ENCODE measurements at regions not wholly inside any gene's neighbourhood (a gene's known extent, or its start where the extent isn't known, plus 50 kb on each side); places are given as distances from the start of the nearest gene placed in this dataset.

DNA sequence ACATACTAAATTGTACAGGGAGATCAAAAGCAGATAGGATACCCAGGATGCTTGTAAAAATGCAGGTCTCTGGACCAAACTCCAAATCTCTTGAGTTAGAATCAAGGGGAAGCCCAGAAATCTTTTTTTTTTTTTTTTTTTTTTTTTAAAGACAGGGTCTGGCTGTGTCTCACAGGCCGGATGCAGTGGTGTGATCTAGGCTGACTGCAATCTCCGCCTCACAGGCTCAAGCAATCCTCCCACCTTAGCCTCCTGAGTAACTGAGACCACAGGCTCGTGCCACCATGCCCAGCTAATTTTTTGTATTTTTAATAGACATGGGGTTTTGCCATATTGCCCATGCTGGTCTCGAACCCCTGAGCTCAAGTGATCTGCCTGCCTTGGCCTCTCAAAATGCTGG is 373.5 kb downstream of the SHQ1 start:
- DNase-seq (no peak), ATAC-seq (ENCODE audit: insufficient read depth, low FRiP score) (no peak)
- Histone ChIP-seq H3K4me1 (ENCODE audit: control insufficient read depth in 5 of 5, insufficient read depth in 5 of 5, low read length in 5 of 5) (no peaks in the 10 kb centered on the region), H3K36me3 (ENCODE audit: control insufficient read depth in 4 of 4, insufficient read depth in 4 of 4, low read length in 4 of 4) (no peaks in the 10 kb centered on the region), H3K27me3 (ENCODE audit: control insufficient read depth in 3 of 3, insufficient read depth in 3 of 3, low read length in 2 of 3) (no peaks in the 10 kb centered on the region), H3K4me3 (no peak overlapping the region), H3K9me3 (ENCODE audit: control insufficient read depth in 4 of 4, insufficient read depth in 3 of 4, low read length in 3 of 4) (peaks cover 0 to 2% (median 0%) of the 10 kb centered on the region in 4 donors), H3K9ac (ENCODE audit: insufficient read depth in 1 of 2, low read length in 2 of 2) (no peak overlapping the region), H3K27ac (ENCODE audit: low read depth in 1 of 2, low read length in 1 of 2) (no peak overlapping the region)
- 59 to 85% methylated on average over 4 of the region's 4 CpGs for WGBS, 2 donors
- TF ChIP-seq, protein P1, sequence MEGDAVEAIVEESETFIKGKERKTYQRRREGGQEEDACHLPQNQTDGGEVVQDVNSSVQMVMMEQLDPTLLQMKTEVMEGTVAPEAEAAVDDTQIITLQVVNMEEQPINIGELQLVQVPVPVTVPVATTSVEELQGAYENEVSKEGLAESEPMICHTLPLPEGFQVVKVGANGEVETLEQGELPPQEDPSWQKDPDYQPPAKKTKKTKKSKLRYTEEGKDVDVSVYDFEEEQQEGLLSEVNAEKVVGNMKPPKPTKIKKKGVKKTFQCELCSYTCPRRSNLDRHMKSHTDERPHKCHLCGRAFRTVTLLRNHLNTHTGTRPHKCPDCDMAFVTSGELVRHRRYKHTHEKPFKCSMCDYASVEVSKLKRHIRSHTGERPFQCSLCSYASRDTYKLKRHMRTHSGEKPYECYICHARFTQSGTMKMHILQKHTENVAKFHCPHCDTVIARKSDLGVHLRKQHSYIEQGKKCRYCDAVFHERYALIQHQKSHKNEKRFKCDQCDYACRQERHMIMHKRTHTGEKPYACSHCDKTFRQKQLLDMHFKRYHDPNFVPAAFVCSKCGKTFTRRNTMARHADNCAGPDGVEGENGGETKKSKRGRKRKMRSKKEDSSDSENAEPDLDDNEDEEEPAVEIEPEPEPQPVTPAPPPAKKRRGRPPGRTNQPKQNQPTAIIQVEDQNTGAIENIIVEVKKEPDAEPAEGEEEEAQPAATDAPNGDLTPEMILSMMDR (IDR thresholded peaks at IDR 0.05; ENCODE audit: control extremely low read depth, extremely low read depth), result no peak

DNA sequence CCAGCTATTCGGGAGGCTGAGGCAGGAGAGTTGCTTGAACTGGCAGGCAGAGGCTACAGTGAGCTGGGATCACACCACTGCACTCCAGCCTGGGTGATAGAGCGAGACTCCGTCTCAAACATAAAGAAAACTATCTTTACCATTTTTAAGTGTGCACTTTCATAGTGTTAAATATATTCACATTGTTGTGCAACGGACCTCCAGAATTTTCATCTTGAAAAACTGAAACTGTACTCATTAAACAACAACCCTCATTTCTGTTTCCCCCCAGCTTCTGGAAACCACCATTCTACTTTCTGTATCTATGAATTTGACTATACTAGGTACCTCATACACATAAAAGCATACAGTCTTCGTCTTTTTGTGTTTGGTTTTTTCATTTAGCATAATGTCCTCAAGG is 375.1 kb downstream of the SHQ1 start:
- H3K9ac ChIP-seq (ENCODE audit: insufficient read depth in 1 of 2, low read length in 2 of 2), result no peak overlapping the region
- H3K36me3 ChIP-seq (ENCODE audit: control insufficient read depth in 4 of 4, insufficient read depth in 4 of 4, low read length in 4 of 4), result no peaks in the 10 kb centered on the region
- TF ChIP-seq, protein P1 (IDR thresholded peaks at IDR 0.05; ENCODE audit: control extremely low read depth, extremely low read depth), result no peak
- ATAC-seq (ENCODE audit: insufficient read depth, low FRiP score), result no peak
- H3K4me3 ChIP-seq, result no peak overlapping the region
- 59 to 65% methylated on average over 5 of the region's 5 CpGs for WGBS, 2 donors
- H3K27ac ChIP-seq (ENCODE audit: low read depth in 1 of 2, low read length in 1 of 2), result no peak overlapping the region
- H3K4me1 ChIP-seq (ENCODE audit: control insufficient read depth in 5 of 5, insufficient read depth in 5 of 5, low read length in 5 of 5), result no peaks in the 10 kb centered on the region
- no peaks in the 10 kb centered on the region for H3K27me3 ChIP-seq (ENCODE audit: control insufficient read depth in 3 of 3, insufficient read depth in 3 of 3, low read length in 2 of 3)
- H3K9me3 ChIP-seq (ENCODE audit: control insufficient read depth in 4 of 4, insufficient read depth in 3 of 4, low read length in 3 of 4), result peaks cover 0 to 2% (median 0%) of the 10 kb centered on the region in 4 donors
- DNase-seq, result no peak

DNA sequence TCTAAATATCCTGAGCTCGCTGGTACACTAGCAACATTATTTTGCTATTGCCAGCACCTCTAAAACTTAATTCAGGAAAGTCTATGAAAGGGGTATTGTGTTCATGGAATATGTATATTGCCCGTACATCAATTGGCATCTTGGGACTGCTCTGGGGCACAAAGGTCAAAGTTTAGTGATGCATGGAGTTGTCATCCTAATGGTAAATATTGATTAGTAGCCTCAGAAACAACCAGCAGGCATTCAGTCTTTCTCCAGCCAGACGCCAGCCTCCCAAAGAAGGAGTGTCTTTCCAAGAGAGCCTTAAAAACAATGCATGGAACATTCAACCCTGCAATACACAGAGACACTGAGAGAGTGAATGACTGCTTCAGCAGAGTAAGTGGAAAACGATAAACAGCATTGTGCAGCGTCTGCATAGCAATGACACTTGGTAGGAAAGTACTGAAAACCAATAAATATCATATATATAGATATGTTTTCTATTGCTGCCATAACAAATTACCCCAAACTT is 377.3 kb downstream of the SHQ1 start:
- TF ChIP-seq, protein P1 (IDR thresholded peaks at IDR 0.05; ENCODE audit: control extremely low read depth, extremely low read depth), result no peak
- H3K4me1 ChIP-seq (ENCODE audit: control insufficient read depth in 5 of 5, insufficient read depth in 5 of 5, low read length in 5 of 5), result no peaks in the 10 kb centered on the region
- H3K9me3 ChIP-seq (ENCODE audit: control insufficient read depth in 4 of 4, insufficient read depth in 3 of 4, low read length in 3 of 4), result peaks cover 0 to 2% (median 0%) of the 10 kb centered on the region in 4 donors
- H3K27ac ChIP-seq (ENCODE audit: low read depth in 1 of 2, low read length in 1 of 2), result no peak overlapping the region
- no peak overlapping the region for H3K4me3 ChIP-seq
- DNase-seq (no peak), ATAC-seq (ENCODE audit: insufficient read depth, low FRiP score) (no peak)
- H3K27me3 ChIP-seq (ENCODE audit: control insufficient read depth in 3 of 3, insufficient read depth in 3 of 3, low read length in 2 of 3), result no peaks in the 10 kb centered on the region
- WGBS, 2 donors, result 84 to 97% methylated on average over 5 of the region's 5 CpGs
- no peak overlapping the region for H3K9ac ChIP-seq (ENCODE audit: insufficient read depth in 1 of 2, low read length in 2 of 2)
- H3K36me3 ChIP-seq (ENCODE audit: control insufficient read depth in 4 of 4, insufficient read depth in 4 of 4, low read length in 4 of 4), result no peaks in the 10 kb centered on the region

DNA sequence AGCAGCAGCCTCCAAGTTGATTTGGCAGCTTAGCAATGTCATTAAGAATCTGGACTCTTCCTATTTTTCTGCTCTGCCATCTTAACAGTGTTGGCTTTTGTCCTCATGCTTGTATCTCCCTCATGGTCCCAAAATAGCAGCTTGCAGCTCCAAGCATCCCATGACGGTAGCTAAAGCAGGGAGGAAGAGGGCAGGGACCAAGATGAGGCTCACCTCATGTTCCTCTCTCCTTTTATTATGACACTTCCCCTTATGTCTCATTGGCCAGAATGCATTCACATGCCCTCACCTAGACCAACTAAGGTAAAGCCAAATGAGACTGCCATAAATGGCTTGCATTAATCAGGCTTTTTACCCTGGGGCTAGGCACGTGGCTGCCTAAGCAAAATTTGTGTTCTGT is 382.4 kb downstream of the SHQ1 start:
- no peak for DNase-seq
- TF ChIP-seq, protein P1 (IDR thresholded peaks at IDR 0.05; ENCODE audit: control extremely low read depth, extremely low read depth), result no peak
- ATAC-seq (ENCODE audit: insufficient read depth, low FRiP score), result no peak
- Histone ChIP-seq H3K9me3 (ENCODE audit: control insufficient read depth in 4 of 4, insufficient read depth in 3 of 4, low read length in 3 of 4) (peaks cover 0 to 2% (median 0%) of the 10 kb centered on the region in 4 donors), H3K4me3 (no peak overlapping the region), H3K36me3 (ENCODE audit: control insufficient read depth in 4 of 4, insufficient read depth in 4 of 4, low read length in 4 of 4) (no peaks in the 10 kb centered on the region), H3K4me1 (ENCODE audit: control insufficient read depth in 5 of 5, insufficient read depth in 5 of 5, low read length in 5 of 5) (peaks cover 0 to 10% (median 2%) of the 10 kb centered on the region in 5 donors), H3K27ac (ENCODE audit: low read depth in 1 of 2, low read length in 1 of 2) (no peak overlapping the region), H3K9ac (ENCODE audit: insufficient read depth in 1 of 2, low read length in 2 of 2) (no peak overlapping the region), H3K27me3 (ENCODE audit: control insufficient read depth in 3 of 3, insufficient read depth in 3 of 3, low read length in 2 of 3) (peaks cover 0 to 5% (median 0%) of the 10 kb centered on the region in 3 donors)
- WGBS, 2 donors, result 67 to 71% methylated on average over 2 of the region's 2 CpGs
